ENCODE measurements at regions not wholly inside any gene's neighbourhood (a gene's known extent, or its start where the extent isn't known, plus 50 kb on each side); places are given as distances from the start of the nearest gene placed in this dataset.

DNA sequence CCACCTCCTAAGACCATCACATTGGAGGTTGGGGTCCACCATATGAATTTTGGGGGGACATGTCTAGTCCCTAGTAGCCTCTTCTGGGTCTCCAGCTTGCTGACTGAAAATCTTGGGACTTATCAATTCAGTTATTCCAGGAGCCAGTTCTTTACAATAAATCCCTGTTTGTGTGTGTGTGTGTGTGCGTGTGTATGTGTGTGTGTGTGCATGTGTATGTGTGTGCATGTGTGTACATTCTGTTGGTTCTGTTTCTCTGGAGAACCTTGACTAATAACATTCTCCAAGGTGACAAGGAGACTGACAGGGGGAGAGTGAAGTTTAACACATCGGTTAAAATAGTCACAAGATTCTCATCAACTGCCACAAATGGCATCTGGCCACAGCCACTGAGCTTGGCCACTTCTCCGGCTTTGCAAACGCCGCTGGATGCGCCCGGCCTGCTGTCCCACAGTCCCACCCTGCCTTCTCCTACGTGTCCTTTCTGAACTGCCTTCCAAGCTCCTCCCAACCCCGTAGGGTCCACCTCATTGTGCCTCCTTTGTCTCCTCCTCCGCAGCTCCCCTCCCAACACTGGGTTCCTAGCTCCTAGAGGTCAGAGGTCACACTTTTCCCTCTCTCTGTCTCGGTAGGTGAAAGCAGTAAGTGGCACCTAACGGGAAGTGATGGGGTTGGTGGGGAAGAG lies 88.1 kb upstream of the DIO3 start:
- no peaks in the 10 kb centered on the region for H3K36me3 ChIP-seq (ENCODE audit: control insufficient read depth in 2 of 2, insufficient read depth in 2 of 2, low read length in 2 of 2)
- peaks cover 0 to 5% of the 10 kb centered on the region in 2 donors for H3K9me3 ChIP-seq (ENCODE audit: control insufficient read depth in 2 of 2, low read length in 2 of 2)
- H3K4me3 ChIP-seq (ENCODE audit: low read length in 2 of 2): no peak overlapping the region
- no peak overlapping the region for H3K9ac ChIP-seq (ENCODE audit: low read length in 2 of 2)
- H3K27me3 ChIP-seq (ENCODE audit: control insufficient read depth in 1 of 2, insufficient read depth in 2 of 2, low read length in 2 of 2): peaks cover 0 to 3% of the 10 kb centered on the region in 2 donors
- peaks cover 8% of the 10 kb centered on the region for H3K4me1 ChIP-seq (ENCODE audit: control insufficient read depth, insufficient read depth, low read length)
- H3K27ac ChIP-seq (ENCODE audit: low read length): no peak overlapping the region

DNA sequence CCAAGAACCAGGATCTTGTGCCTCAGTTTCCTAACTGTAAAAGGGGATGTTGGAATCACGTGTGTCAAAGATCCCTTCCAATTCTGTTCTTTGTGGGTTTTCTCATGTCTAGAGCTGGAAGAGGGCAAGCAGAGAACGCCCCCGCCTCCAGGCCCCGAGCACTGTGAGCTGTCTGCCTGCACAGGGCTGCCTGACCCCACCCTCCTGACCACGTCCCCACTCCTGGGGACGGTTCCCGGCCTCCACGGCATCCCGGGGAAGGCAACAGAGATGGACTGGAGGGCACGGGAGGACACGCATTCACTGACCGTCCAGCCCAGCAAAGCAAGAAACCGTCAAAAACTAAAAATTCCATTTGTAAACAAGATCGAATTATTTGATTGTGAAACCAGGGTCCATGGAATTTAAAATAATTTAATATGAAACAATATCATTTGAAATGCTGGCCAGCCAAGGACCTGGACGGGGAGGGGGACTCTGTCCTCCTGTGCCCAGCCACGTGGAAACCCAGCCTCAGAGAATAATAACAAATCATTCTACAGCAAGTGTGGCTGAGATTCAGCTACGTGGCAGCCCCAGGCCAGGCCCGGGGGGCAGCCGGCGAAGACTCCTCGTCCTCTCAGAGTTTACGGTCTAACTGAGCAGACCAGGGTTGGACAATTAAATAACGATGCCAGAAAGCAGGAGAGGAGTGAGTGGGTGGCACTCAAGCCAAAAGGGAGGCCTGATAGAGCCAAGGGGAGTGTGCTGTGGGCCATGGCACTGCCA lies 87.3 kb upstream of the DIO3 start:
- H3K4me3 ChIP-seq (ENCODE audit: low read length in 2 of 2): no peak overlapping the region
- peaks cover 0 to 4% of the 10 kb centered on the region in 2 donors for H3K27me3 ChIP-seq (ENCODE audit: control insufficient read depth in 1 of 2, insufficient read depth in 2 of 2, low read length in 2 of 2)
- H3K9me3 ChIP-seq (ENCODE audit: control insufficient read depth in 2 of 2, low read length in 2 of 2): peaks cover 0 to 5% of the 10 kb centered on the region in 2 donors
- H3K9ac ChIP-seq (ENCODE audit: low read length in 2 of 2): no peak overlapping the region
- H3K36me3 ChIP-seq (ENCODE audit: control insufficient read depth in 2 of 2, insufficient read depth in 2 of 2, low read length in 2 of 2): no peaks in the 10 kb centered on the region
- H3K4me1 ChIP-seq (ENCODE audit: control insufficient read depth, insufficient read depth, low read length): peaks cover 8% of the 10 kb centered on the region
- no peak overlapping the region for H3K27ac ChIP-seq (ENCODE audit: low read length)

DNA sequence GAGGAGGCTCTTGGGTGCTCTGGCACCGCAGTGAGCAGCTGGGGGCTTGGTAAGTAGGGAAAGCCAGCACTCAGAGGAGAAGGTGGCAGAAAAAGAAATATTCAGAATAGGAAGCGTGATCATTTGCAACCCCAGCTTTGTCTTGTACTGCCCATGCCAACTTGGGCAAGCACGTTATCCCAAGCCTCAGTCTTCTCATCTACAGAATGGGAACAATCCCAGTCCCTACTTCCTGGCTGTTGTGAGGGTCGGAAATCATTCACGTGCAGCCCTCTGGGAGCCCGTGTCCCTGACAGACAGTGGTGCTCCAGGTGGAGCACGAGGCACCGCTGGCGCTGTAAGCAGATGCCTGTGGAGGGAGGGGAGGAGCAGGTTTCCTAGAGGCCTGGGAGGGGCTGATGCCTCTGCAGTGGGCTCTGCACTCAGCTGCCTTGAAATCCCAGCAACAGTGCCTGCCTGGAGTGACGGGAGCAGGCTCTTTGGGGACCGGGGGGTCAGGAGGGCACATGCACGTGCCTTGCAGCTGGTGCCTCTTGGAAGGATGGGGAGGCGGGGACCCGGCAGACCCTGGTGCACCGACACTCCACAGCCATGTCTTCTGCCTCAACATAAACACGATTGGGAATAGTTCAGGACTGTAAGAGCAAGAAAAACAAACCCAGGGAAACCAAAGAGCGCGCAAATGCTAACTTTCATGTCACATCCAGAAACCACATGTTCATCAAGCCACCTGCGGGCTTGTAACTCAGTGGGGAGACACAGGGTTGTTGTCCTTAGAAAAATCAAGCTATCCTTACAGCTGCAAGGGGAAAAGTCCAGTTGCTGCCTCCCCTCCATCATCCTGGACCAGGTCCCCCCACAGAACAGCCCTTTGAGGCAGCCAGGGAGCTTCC lies 86.5 kb upstream of the DIO3 start:
- Histone ChIP-seq H3K36me3 (ENCODE audit: control insufficient read depth in 2 of 2, insufficient read depth in 2 of 2, low read length in 2 of 2) (no peaks in the 10 kb centered on the region), H3K27me3 (ENCODE audit: control insufficient read depth in 1 of 2, insufficient read depth in 2 of 2, low read length in 2 of 2) (peaks cover 0 to 4% of the 10 kb centered on the region in 2 donors), H3K27ac (ENCODE audit: low read length) (no peak overlapping the region), H3K9me3 (ENCODE audit: control insufficient read depth in 2 of 2, low read length in 2 of 2) (peaks cover 0 to 5% of the 10 kb centered on the region in 2 donors), H3K4me1 (ENCODE audit: control insufficient read depth, insufficient read depth, low read length) (peaks cover 8% of the 10 kb centered on the region), H3K9ac (ENCODE audit: low read length in 2 of 2) (no peak overlapping the region), H3K4me3 (ENCODE audit: low read length in 2 of 2) (no peak overlapping the region)

DNA sequence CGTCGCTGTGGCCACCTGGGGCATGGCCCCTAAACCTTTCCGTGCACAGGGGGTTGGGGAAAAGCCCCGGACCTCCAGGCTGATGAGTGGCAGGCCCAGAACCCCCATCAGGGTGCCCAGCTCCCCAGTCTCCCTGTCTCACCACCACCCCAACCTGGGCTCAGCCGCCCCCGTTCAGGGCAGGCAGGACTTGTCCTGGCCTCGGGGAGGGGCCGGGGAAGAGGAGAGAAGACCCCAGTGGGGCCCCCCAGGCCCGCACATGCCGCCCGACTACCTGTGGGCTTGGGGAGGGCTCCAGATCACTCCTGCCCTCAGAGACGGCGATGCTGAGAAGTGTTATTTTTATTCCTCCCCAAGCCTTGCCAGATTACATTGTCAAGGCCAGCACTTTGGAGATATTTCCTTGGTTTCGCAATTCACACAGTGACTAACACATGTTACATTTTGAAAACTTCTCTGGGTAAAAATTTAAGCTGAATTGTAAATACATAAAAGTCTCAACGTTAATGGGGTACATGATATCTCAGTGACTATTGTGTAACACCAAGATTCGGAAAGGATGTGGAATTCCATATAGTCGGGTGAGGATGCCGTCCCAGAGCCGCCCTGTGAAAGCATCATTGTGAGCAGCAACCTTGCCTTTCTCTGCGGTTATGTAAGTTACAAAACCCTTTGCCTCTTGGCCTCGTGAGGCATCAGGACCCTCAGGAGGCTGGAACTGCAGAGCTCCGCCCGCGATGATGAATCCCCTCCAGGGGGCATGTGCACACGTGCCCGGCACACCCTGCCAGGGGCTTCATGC lies 85.6 kb upstream of the DIO3 start:
- Histone ChIP-seq H3K27ac (ENCODE audit: low read length) (no peak overlapping the region), H3K4me3 (ENCODE audit: low read length in 2 of 2) (no peak overlapping the region)

DNA sequence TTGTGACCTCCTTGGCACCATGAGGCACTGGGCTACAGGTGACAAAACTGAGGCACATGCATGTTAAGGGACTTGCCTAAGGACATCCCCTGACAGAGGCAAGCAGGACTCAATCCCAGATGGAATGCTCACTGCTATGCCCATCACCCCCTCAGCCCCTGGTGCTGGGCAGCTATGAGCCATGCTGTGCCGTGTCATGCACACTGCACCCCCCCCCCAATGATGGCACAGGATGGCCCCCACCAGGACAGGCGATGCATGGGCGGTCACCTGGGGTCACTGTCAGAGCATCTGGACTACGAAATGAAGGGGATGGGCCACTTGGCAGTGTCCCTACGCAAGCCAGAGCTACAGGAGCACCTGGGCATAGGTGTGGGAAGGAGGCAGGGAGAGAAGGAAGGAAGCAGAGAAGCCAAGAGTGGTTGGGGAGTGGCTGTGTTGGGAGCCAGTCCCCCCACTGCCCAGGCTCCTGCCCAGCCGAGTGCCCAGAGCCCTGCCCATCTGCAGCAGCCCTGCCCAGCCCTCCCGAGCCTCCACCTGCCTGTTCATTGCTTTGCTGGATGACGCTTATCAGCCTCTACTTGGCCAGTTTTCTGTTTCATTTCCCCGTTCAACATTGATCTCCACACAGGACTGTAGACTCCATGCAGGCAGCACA lies 84.9 kb upstream of the DIO3 start:
- no peaks in the 10 kb centered on the region for H3K36me3 ChIP-seq (ENCODE audit: control insufficient read depth in 2 of 2, insufficient read depth in 2 of 2, low read length in 2 of 2)
- no peak overlapping the region for H3K9ac ChIP-seq (ENCODE audit: low read length in 2 of 2)
- no peak overlapping the region for H3K4me3 ChIP-seq (ENCODE audit: low read length in 2 of 2)
- H3K27me3 ChIP-seq (ENCODE audit: control insufficient read depth in 1 of 2, insufficient read depth in 2 of 2, low read length in 2 of 2): peaks cover 0 to 4% of the 10 kb centered on the region in 2 donors
- H3K27ac ChIP-seq (ENCODE audit: low read length): no peak overlapping the region
- peaks cover 0 to 5% of the 10 kb centered on the region in 2 donors for H3K9me3 ChIP-seq (ENCODE audit: control insufficient read depth in 2 of 2, low read length in 2 of 2)
- peaks cover 8% of the 10 kb centered on the region for H3K4me1 ChIP-seq (ENCODE audit: control insufficient read depth, insufficient read depth, low read length)

More for the DNA sequence above, 85.6 kb upstream of the DIO3 start:
- peaks cover 0 to 5% of the 10 kb centered on the region in 2 donors for H3K9me3 ChIP-seq (ENCODE audit: control insufficient read depth in 2 of 2, low read length in 2 of 2)
- peaks cover 0 to 4% of the 10 kb centered on the region in 2 donors for H3K27me3 ChIP-seq (ENCODE audit: control insufficient read depth in 1 of 2, insufficient read depth in 2 of 2, low read length in 2 of 2)
- H3K36me3 ChIP-seq (ENCODE audit: control insufficient read depth in 2 of 2, insufficient read depth in 2 of 2, low read length in 2 of 2): no peaks in the 10 kb centered on the region
- no peak overlapping the region for H3K9ac ChIP-seq (ENCODE audit: low read length in 2 of 2)
- H3K4me1 ChIP-seq (ENCODE audit: control insufficient read depth, insufficient read depth, low read length): peaks cover 8% of the 10 kb centered on the region

DNA sequence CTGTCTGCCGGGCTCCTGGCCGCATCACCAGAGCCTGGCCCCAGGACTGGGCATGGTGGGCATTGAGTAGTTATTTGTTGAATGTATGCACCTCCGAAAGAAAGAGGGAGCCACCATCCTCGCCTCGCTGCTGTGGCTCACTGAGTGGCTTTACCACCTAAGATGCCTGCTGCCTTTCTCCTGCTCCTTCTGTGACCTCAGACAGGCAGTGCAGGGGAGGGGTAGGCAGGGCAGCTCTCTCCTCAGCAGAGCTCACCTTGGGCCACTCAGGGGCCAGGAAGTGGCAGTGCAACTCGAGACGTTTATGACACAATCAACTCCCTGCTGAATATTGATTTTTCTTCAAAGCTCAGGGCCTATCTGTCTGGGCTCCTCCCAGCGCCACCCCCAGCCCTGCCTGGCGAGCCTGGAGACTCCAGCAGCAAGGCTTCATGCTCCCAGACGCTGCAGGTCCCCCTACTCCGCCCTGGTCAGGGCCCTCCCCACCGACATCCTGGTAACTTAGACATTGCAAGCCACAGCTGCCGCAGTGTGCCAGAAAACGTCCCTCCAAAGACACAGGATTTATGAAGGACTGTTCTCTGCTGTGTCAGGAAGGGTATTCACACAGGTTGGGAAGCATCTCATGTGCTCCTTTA lies 84.3 kb upstream of the DIO3 start:
- H3K9ac ChIP-seq (ENCODE audit: low read length in 2 of 2): no peak overlapping the region
- H3K4me3 ChIP-seq (ENCODE audit: low read length in 2 of 2): no peak overlapping the region
- H3K9me3 ChIP-seq (ENCODE audit: control insufficient read depth in 2 of 2, low read length in 2 of 2): peaks cover under 1 to 7% of the 10 kb centered on the region in 2 donors
- no peak overlapping the region for H3K27ac ChIP-seq (ENCODE audit: low read length)
- peaks cover 8% of the 10 kb centered on the region for H3K4me1 ChIP-seq (ENCODE audit: control insufficient read depth, insufficient read depth, low read length)
- H3K36me3 ChIP-seq (ENCODE audit: control insufficient read depth in 2 of 2, insufficient read depth in 2 of 2, low read length in 2 of 2): no peaks in the 10 kb centered on the region
- peaks cover 0 to 4% of the 10 kb centered on the region in 2 donors for H3K27me3 ChIP-seq (ENCODE audit: control insufficient read depth in 1 of 2, insufficient read depth in 2 of 2, low read length in 2 of 2)

DNA sequence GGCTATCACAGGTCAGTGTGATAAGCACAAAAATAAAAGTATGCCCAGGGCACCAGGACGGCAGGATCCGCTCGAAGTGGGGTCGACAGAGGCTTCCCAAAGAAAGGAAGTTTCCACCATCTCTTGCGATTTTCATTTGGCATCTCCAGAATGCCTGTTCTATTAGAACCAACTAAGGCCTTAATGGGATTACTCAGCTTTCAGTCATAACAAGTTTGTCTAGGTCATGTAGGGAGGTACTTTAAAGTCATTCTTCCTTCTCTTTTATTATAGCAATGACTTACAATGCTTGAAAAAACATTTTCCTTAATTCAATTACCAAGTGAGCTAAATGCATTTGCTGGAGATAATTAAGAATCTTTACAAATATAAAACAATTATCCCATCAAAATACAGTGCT lies 83.6 kb upstream of the DIO3 start:
- Histone ChIP-seq H3K4me1 (ENCODE audit: control insufficient read depth, insufficient read depth, low read length) (peaks cover 8% of the 10 kb centered on the region), H3K36me3 (ENCODE audit: control insufficient read depth in 2 of 2, insufficient read depth in 2 of 2, low read length in 2 of 2) (no peaks in the 10 kb centered on the region), H3K4me3 (ENCODE audit: low read length in 2 of 2) (no peak overlapping the region), H3K27ac (ENCODE audit: low read length) (no peak overlapping the region), H3K27me3 (ENCODE audit: control insufficient read depth in 1 of 2, insufficient read depth in 2 of 2, low read length in 2 of 2) (peaks cover 0 to 4% of the 10 kb centered on the region in 2 donors), H3K9me3 (ENCODE audit: control insufficient read depth in 2 of 2, low read length in 2 of 2) (peaks cover 3 to 9% of the 10 kb centered on the region in 2 donors), H3K9ac (ENCODE audit: low read length in 2 of 2) (no peak overlapping the region)

DNA sequence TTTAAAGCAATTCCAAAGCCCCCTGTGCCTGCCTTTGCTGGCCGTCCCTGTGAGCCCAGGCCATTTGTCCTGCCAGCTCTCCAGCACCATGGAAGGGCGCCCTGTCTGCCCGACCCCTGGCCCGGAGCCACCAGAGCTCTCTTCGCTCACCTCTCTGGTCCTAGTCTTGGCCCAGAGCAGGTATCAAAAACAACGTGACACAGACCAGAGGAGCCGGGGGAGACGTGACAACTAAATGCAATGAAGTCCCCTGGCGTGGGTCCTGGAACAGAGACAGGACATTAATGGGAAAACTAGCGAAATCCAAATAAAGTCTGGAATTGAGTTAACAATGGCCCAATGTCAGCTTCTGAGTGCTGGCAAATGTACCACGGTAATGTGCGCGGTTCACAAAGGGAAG lies 83.2 kb upstream of the DIO3 start:
- Histone ChIP-seq H3K27me3 (ENCODE audit: control insufficient read depth in 1 of 2, insufficient read depth in 2 of 2, low read length in 2 of 2) (peaks cover 0 to 4% of the 10 kb centered on the region in 2 donors), H3K36me3 (ENCODE audit: control insufficient read depth in 2 of 2, insufficient read depth in 2 of 2, low read length in 2 of 2) (no peaks in the 10 kb centered on the region), H3K27ac (ENCODE audit: low read length) (no peak overlapping the region), H3K4me3 (ENCODE audit: low read length in 2 of 2) (no peak overlapping the region), H3K4me1 (ENCODE audit: control insufficient read depth, insufficient read depth, low read length) (peaks cover 8% of the 10 kb centered on the region), H3K9me3 (ENCODE audit: control insufficient read depth in 2 of 2, low read length in 2 of 2) (peaks cover 3 to 6% of the 10 kb centered on the region in 2 donors), H3K9ac (ENCODE audit: low read length in 2 of 2) (no peak overlapping the region)

DNA sequence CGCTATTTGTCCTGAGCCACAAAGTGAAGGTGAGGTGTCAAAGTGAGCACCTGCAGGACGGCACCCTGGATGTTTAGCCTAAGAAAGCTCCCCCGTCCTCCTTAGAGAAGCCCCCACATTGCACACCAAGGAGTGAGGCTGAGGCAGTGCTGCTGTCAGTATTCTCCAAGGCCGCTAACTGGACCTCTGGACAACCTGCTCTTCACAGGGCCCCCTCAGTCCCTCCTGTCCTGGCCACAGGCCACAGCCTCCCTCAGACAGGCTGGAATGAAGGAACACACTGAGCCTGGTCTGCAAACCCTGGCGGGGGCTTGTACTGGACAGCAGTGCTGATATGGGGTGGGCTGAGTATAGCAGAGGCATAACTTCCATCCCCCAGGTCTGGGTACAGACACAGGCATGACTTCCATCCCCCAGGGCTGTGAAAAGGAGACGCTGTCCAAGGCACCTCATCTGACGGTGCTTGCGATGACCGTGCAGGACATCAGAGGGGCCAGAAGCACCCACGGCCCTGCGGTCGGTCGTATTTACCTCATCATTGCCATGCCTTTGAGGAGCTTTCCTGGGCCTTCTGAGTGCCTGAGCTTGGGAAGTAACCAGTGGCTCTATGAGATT lies 82.4 kb upstream of the DIO3 start:
- Histone ChIP-seq H3K4me3 (ENCODE audit: low read length in 2 of 2) (no peak overlapping the region), H3K27ac (ENCODE audit: low read length) (no peak overlapping the region), H3K27me3 (ENCODE audit: control insufficient read depth in 1 of 2, insufficient read depth in 2 of 2, low read length in 2 of 2) (peaks cover 0 to 4% of the 10 kb centered on the region in 2 donors)

More for the DNA sequence above, 82.4 kb upstream of the DIO3 start:
- peaks cover 8% of the 10 kb centered on the region for H3K4me1 ChIP-seq (ENCODE audit: control insufficient read depth, insufficient read depth, low read length)
- H3K36me3 ChIP-seq (ENCODE audit: control insufficient read depth in 2 of 2, insufficient read depth in 2 of 2, low read length in 2 of 2): no peaks in the 10 kb centered on the region
- H3K9me3 ChIP-seq (ENCODE audit: control insufficient read depth in 2 of 2, low read length in 2 of 2): peaks cover 3 to 8% of the 10 kb centered on the region in 2 donors
- no peak overlapping the region for H3K9ac ChIP-seq (ENCODE audit: low read length in 2 of 2)

Data from stomach smooth muscle (tissue), 2 donors.